K562 (cell line): ENCODE measurements at regions not wholly inside any gene's neighbourhood (a gene's known extent, or its start where the extent isn't known, plus 50 kb on each side); places are given as distances from the start of the nearest gene placed in this dataset.

ENCODE experiments used
- ATAC-seq: fragments of 200-7000 bp; cut with Tn5 transposase; 3 replicates; pipeline ENCODE4 v1.9.1; 2020; ENCODE audit warnings: moderate library complexity
- BruUV-seq: library from RNA; stranded (reverse); fragments of 400-500 nt; replicated peaks from 2 replicates; lab custom pipeline; 2021; lab: Mats Ljungman, UMichigan
- CTCF ChIA-PET: fragments of 300-600 bp; formaldehyde crosslinking; extraction: SDS; loops from one replicate; lab custom pipeline; 2021; ENCODE audit warnings: low intra/inter-chr PET ratio; lab: Yijun Ruan, JAX
- POLR2A ChIA-PET: fragments of 300-600, 350-650 bp; sonication (Branson Sonifier 250); formaldehyde crosslinking; extraction: SDS; loops from one replicate; lab custom pipeline; 2021; ENCODE audit warnings: antibody characterized with exemption, inconsistent platforms; lab: Yijun Ruan, JAX
- DNase-seq, 4 experiments: peaks; one replicate each; pipeline versions ENCODE4 v3.0.0 to v3.0.0-alpha.2; 2011 to 2018; ENCODE audit warnings: low spot score in 3 of 4, mixed read lengths in 3 of 4; ENCODE audit errors: extremely low read depth in 1 of 4
- FAIRE-seq: peaks from 2 replicates; lab custom pipeline; 2011; peaks lifted over from hg19 to GRCh38; lab: Jason Lieb, UNC
- H2AFZ ChIP-seq: 2 replicates; pipeline ENCODE4 v1.6.0; 2011; ENCODE audit warnings: low read depth, low read length, control low read depth, inconsistent platforms
- H3K27ac ChIP-seq: fragments of 200-600 bp; 3 replicates; pipeline ENCODE4 v1.8.0; 2011; ENCODE audit warnings: low read depth, mild to moderate bottlenecking, control low read depth, inconsistent platforms, low read length, moderate library complexity, mixed read lengths; ENCODE audit errors: extremely low read depth
- H3K27me3 ChIP-seq, 2 experiments: fragments of 300-600 bp in 1 of 2; 2 replicates in 1 of 2; 3 replicates in 1 of 2; pipeline versions ENCODE4 v1.6.0 to v1.8.0; 2011; ENCODE audit warnings: inconsistent platforms in 2 of 2, low read length in 2 of 2, mild to moderate bottlenecking in 1 of 2, mixed read lengths in 1 of 2, moderate library complexity in 1 of 2; ENCODE audit not compliant: control insufficient read depth in 2 of 2, insufficient read depth in 2 of 2
- H3K36me3 ChIP-seq: fragments of 300-600 bp; 3 replicates; pipeline ENCODE4 v1.8.0; 2011; ENCODE audit warnings: mild to moderate bottlenecking, low read length, inconsistent platforms; ENCODE audit not compliant: control insufficient read depth, insufficient read depth
- H3K4me1 ChIP-seq, 2 experiments: fragments of 200-600 bp in 1 of 2; replicated peaks in 1 of 2; 2 replicates in 1 of 2; 3 replicates in 1 of 2; pipeline versions ENCODE4 v1.5.1 to v1.8.0; 2011; ENCODE audit warnings: inconsistent platforms in 2 of 2, low read length in 2 of 2, mild to moderate bottlenecking in 1 of 2, mixed read lengths in 1 of 2, moderate library complexity in 1 of 2; ENCODE audit not compliant: control insufficient read depth in 2 of 2, insufficient read depth in 2 of 2
- H3K4me2 ChIP-seq: 2 replicates; pipeline ENCODE4 v1.6.1; 2011; ENCODE audit warnings: low read length, control low read depth, inconsistent platforms, mixed read lengths; ENCODE audit not compliant: insufficient read depth
- H3K4me3 ChIP-seq: fragments of 200-600 bp; sonication (generic), shearing (Covaris generic); 2 replicates; pipeline ENCODE4 v1.5.1; 2016; ENCODE audit warnings: control low read depth, inconsistent platforms
- H3K79me2 ChIP-seq: fragments of 200-600 bp; 3 replicates; pipeline ENCODE4 v1.8.0; 2011; ENCODE audit warnings: low read length, inconsistent platforms; ENCODE audit not compliant: control insufficient read depth, insufficient read depth
- H3K9ac ChIP-seq, 2 experiments: 2 replicates each; pipeline versions ENCODE4 v1.6.0 to v1.6.1; 2011; ENCODE audit warnings: low read depth in 2 of 2, low read length in 2 of 2, control low read depth in 1 of 2, inconsistent platforms in 1 of 2, mild to moderate bottlenecking in 1 of 2, mixed read lengths in 1 of 2; ENCODE audit not compliant: insufficient read depth in 1 of 2
- H3K9me1 ChIP-seq: one replicate; pipeline ENCODE4 v1.6.0; 2011; ENCODE audit warnings: inconsistent platforms, mild to moderate bottlenecking, low read length, moderate library complexity; ENCODE audit not compliant: control insufficient read depth, insufficient read depth
- H3K9me3 ChIP-seq: replicated peaks from 2 replicates; pipeline ENCODE4 v1.5.1; 2011; ENCODE audit warnings: low read depth, low read length, inconsistent platforms; ENCODE audit not compliant: control insufficient read depth, insufficient read depth
- H4K20me1 ChIP-seq: replicated peaks from 2 replicates; pipeline ENCODE4 v1.6.1; 2011; ENCODE audit warnings: low read length, inconsistent platforms, mixed read lengths; ENCODE audit not compliant: control insufficient read depth, insufficient read depth
- HLTF ChIP-seq: fragments of 450-650 bp; IDR thresholded peaks from 2 replicates; pipeline ENCODE4 v1.6.1; 2016
- JUN ChIP-seq, 2 experiments: sonication (generic) in 1 of 2; formaldehyde crosslinking in 1 of 2; IDR thresholded peaks; 2 replicates each; pipeline versions ENCODE4 v1.6.1 to v1.8.0; 2012 to 2022; ENCODE audit warnings: borderline replicate concordance in 2 of 2, mild to moderate bottlenecking in 2 of 2, improper control_type of control experiment in 1 of 2, low read depth in 1 of 2, low read length in 1 of 2, missing genetic modification reagents in 1 of 2
- KAT7 ChIP-seq: sonication (generic); formaldehyde crosslinking; IDR thresholded peaks from 2 replicates; pipeline ENCODE4 v1.8.0; 2022; ENCODE audit warnings: missing genetic modification reagents, mild to moderate bottlenecking, borderline replicate concordance
- LARP7 ChIP-seq: fragments of 450-650 bp; IDR thresholded peaks from 2 replicates; pipeline ENCODE4 v1.6.1; 2016
- MEF2A ChIP-seq: IDR thresholded peaks from 2 replicates; pipeline ENCODE4 v1.6.1; 2011; ENCODE audit warnings: low read depth, mild to moderate bottlenecking, low read length, moderate library complexity; ENCODE audit not compliant: control insufficient read depth
- PHF21A ChIP-seq: fragments of 450-650 bp; IDR thresholded peaks from 2 replicates; pipeline ENCODE4 v1.6.1; 2017; ENCODE audit warnings: low read depth, borderline replicate concordance
- POLR2B ChIP-seq: fragments of 450-650 bp; IDR thresholded peaks from 2 replicates; pipeline ENCODE4 v1.6.1; 2018; ENCODE audit warnings: low read depth; ENCODE audit not compliant: partially characterized antibody
- RFX1 ChIP-seq: fragments of 450-650 bp; IDR thresholded peaks from 2 replicates; pipeline ENCODE4 v1.6.1; 2016; ENCODE audit warnings: mild to moderate bottlenecking, moderate library complexity
- RFX5 ChIP-seq: IDR thresholded peaks from 2 replicates; pipeline ENCODE4 v1.6.1; 2011; ENCODE audit warnings: low read depth, mild to moderate bottlenecking, improper control_type of control experiment, low read length
- SETDB1 ChIP-seq: IDR thresholded peaks from one replicate; pipeline ENCODE4 v1.6.1; 2012; ENCODE audit warnings: low read length, control low read depth, inconsistent platforms
- TAF7 ChIP-seq: fragments of 450-650 bp; IDR thresholded peaks from 2 replicates; pipeline ENCODE4 v1.6.1; 2016; ENCODE audit warnings: missing genetic modification characterization, missing compliant biosample characterization
- YBX1 ChIP-seq: fragments of 450-650 bp; IDR thresholded peaks from 2 replicates; pipeline ENCODE4 v1.7.1; 2016; ENCODE audit warnings: mild to moderate bottlenecking
- ZEB2 ChIP-seq: fragments of 450-650 bp; IDR thresholded peaks from 2 replicates; pipeline ENCODE4 v1.6.1; 2016
- ZHX1 ChIP-seq: fragments of 150-350 bp; conservative IDR thresholded peaks from 2 replicates; pipeline ENCODE4 v1.6.1; 2014; ENCODE audit warnings: low read length
- ZNF584 ChIP-seq: fragments of 200-800 bp; sonication (Bioruptor generic); IDR thresholded peaks from 2 replicates; pipeline ENCODE4 v1.6.1; 2016; ENCODE audit warnings: low read depth, mild to moderate bottlenecking, missing genetic modification characterization, missing compliant biosample characterization
- ZNF780A ChIP-seq: fragments of 250-450 bp; sonication (Bioruptor Pico); IDR thresholded peaks from 2 replicates; pipeline ENCODE4 v1.5.0; 2021; ENCODE audit warnings: mild to moderate bottlenecking
- WGBS: fragments of 100-300 bp; shearing (Covaris generic); methylation state at CpG from one replicate; pipeline ENCODE4 v1.1.6; 2016; ENCODE audit warnings: low coverage, mixed read lengths; ENCODE audit not compliant: insufficient coverage; ENCODE audit errors: missing lambda C conversion rate; 5-methylcytosine and 5-hydroxymethylcytosine counted together
- in situ Hi-C: fragments of 300-500 bp; cut with MboI; formaldehyde crosslinking; loops from 4 replicates; pipeline ENCODE4 v1.15.0; 2018; ENCODE audit warnings: inconsistent platforms, mixed read lengths
- intact Hi-C: fragments of 100-400 bp; cut with micrococcal nuclease; formaldehyde crosslinking; loops from 2 replicates; pipeline ENCODE4 v1.14.2; 2022

GRCh38 chr2:187875261-187876141 is 321.3 kb upstream of the TFPI start:
- Histone ChIP-seq H3K27me3 (no peaks in the 10 kb centered on the region), H3K36me3 (no peaks in the 10 kb centered on the region), H4K20me1 (no peaks in the 10 kb centered on the region), H3K9me3 (no peaks in the 10 kb centered on the region), H3K4me3 (no peak overlapping the region), H3K79me2 (no peaks in the 10 kb centered on the region), H3K4me1 (no peaks in the 10 kb centered on the region), H3K4me2 (no peak overlapping the region), H3K9ac (no peak overlapping the region), H3K9me1 (no peaks in the 10 kb centered on the region), H3K27ac (no peak overlapping the region), H2AFZ (no peak overlapping the region)
- TF ChIP-seq ZNF584 (CRISPR knock-in tag) (no peak), JUN (IDR thresholded peaks at IDR 0.05; ENCODE audit: borderline replicate concordance, low read depth, low read length) (no peak), JUN (CRISPR knock-in tag; IDR thresholded peaks at IDR 0.05; ENCODE audit: borderline replicate concordance) (no peak), PHF21A (no peak), ZHX1 (no peak), YBX1 (no peak), POLR2B (no peak), ZEB2 (no peak), TAF7 (tag) (no peak), SETDB1 (no peak), HLTF (no peak), RFX1 (no peak), ZNF780A (CRISPR knock-in tag) (no peak), KAT7 (no peak), MEF2A (no peak), RFX5 (no peak), LARP7 (no peak)
- POLR2A ChIA-PET: no interaction called here
- intact Hi-C loops: no loop called here
- in situ Hi-C loops: no loop called here
- ATAC-seq: no peak
- 0% methylated on average over 3 of the region's 3 CpGs for WGBS
- no peak for FAIRE-seq
- no TSS peak for BruUV-seq
- CTCF ChIA-PET: no interaction called here
- DNase-seq: no peak
